Amniotic epithelial cell (primary cell): ENCODE measurements at regions not wholly inside any gene's neighbourhood (a gene's known extent, or its start where the extent isn't known, plus 50 kb on each side); places are given as distances from the start of the nearest gene placed in this dataset.
A peak's percentile ranks its signal among the peaks of the same experiment; 100 is the strongest.
"Not testable (repeated sequence)": the region's sequence is repeated elsewhere in the genome, so short reads cannot be mapped to it uniquely, and the experiment has no call there.

Experiments used
- DNase-seq: peaks from one replicate; pipeline ENCODE4 v3.0.0-alpha.2; 2010; ENCODE audit warnings: low read depth

- no peak for DNase-seq
Observed at GRCh38 chr6:27736686-27737085, 175.5 kb downstream of the OR2B2 start.

DNA sequence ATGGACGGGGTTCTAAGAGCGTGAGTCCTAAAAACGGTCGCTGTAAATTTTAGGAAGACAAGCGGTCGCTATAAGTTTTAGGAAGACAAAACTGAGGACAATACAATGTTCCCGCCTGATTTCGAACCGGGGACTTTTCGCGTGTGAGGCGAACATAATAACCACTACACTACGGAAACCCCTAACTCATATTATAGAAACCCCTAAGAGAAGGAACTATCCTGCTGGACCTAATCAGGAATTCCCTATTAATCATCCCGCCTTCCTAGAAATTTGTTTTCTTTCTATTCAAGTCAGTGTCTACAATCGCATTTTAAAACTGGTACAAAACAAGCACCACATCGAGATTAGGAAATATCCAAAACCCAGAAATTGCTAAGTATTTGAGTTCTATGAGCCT lies 183.8 kb downstream of the OR2B2 start:
- DNase-seq = no peak

- no peak for DNase-seq
Observed at GRCh38 chr6:27726619-27727023, 185.6 kb downstream of the OR2B2 start.

GRCh38 chr6:27720607-27721580 lies 191.3 kb downstream of the OR2B2 start:
- peak; percentile 43 for DNase-seq

DNA sequence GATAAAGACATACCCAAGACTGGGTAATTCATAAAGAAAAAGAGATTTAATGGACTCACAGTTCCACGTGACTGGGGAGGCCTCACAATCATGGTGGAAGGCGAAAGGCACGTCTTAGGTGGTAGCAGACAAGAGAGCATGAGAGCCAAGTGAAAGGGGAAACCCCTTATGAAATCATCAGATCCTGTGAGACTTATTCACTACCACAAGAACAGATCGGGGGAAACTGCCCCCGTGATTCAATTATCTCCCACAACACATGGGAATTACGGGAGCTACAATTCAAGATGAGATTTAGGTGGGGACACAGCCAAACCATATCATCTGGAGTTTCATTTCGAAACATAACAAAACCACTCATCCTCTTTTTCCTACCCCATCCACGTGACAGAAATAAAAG lies 193.2 kb downstream of the OR2B2 start:
- DNase-seq = peak; percentile 12

- no peak for DNase-seq
Observed at GRCh38 chr6:27706431-27706830, 205.8 kb downstream of the OR2B2 start.

DNA sequence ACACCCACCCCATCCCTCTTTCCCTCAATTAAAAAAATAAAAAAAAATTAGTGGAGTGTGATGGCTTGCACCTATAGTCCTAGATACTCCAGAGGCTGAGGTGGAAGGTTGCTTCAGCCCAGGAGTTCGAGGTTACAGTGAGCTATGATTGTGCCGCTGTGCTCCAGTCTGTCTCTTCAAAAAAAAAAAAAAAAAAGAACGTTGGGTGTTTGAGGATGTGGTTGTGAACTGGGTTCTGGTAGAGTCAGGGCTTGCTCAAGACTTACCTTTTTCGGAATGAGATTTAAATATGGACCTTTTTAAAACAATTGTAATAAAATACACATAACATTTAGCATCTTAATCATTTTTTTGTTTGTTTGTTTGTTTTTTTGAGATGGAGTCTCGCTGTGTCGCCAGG lies 211.9 kb downstream of the OR2B2 start:
- DNase-seq = no peak

DNA sequence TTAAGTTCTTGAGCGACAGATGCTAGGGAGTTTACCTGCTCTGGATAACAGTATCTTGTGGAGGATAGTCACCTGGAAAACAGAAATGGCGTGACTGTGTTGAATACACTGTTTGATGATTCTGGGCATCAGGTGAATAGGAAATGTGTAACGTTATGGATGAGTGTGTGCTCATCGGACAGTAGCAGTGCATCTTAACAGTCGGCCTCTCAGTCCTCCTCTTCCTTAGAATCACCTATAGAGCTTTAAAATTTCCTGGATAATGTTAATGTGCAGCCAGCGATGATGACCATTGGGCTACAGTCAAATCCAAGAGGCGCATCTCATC lies 217.7 kb downstream of the OR2B2 start:
- no peak for DNase-seq

- DNase-seq = no peak
Observed at GRCh38 chr6:27693766-27694546, 218.2 kb downstream of the OR2B2 start.

GRCh38 chr6:27692133-27692532 lies 219.2 kb upstream of the ZNF184 start:
- not testable (repeated sequence) for DNase-seq

DNA sequence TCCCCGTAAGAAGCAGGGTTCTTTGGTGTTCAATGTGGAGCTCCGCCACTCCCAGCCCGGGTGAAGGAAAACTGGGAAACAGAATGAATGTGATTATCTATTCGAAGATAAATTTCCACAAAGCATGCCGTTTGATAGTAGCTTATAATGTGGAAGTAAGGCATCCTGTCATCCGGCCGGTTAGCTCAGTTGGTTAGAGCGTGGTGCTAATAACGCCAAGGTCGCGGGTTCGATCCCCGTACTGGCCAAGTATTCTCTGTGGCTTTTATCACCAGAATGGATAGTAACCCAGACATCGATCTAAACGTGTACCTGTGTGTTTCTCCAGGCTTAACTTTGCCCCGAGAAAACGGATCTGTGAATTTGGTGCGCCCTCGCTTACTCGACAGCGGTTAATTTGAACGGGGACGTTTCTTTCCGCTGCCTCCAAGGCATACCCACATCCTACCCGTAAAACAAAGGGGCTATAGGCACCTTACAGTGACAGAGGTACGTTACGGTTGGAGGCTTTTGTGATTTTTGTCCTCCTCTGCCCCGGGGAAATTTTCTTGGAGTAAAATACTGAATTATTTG lies 215.2 kb upstream of the ZNF184 start:
- peak; percentile 86 for DNase-seq

DNA sequence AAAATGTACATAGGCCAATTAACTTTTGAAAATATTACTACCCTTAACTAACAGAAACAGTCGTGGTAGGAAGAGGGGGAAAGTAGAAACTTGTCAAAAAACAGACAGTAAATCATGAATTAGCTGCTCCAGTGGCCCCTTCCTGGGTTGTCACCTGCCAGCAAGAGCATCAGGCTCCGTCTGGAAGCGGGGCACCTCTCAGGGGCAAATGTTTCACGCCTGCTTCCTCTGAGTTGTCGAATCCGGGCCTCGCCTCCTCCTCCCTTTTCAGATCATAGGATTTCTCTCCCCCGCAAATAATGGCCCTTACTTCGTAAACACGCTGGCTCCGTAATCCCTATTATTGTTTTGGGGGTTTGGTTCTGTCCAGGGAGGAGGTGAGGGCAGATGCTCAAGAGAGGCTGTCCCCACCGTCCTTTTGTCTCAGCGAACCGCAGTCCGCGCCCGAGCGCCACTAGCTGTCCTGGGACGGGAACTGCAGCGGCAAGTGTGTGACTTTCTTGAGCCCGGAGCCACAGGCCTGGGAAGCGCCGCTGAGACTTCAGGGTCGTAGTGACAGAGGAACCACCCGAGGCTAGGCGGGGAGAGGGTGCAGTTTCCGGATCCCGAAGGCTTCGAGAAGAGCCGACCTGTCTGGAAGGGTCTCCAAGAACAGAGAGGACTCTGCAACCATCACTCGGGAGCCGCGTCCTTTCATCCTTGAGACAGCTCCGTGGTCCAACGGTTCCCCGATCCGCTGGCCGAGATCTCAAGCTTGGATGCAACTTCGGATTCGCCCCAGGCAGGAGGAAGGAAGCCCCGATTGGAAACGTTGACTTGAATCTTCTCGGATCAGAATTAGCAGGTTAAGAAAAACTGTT lies 214.5 kb upstream of the ZNF184 start:
- peak; percentile 52 for DNase-seq

DNA sequence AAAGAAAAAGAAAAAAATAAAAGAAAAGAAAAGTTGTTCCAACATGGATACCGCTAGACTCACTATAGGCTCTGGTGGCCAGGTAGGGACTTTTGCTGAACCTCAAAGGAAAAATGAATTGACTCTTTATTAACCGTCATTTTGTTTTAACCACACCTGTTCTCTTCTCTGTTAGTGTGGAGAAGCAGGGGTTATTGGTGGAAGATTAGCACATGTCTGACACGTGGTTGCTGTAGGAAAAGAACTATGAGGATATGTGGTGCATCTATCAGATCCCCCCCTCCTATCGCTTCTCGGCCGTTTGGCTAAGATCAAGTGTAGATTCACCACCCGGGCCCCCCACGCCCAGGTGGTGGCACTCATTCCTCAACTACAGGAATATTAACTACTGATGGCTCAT lies 212.4 kb upstream of the ZNF184 start:
- DNase-seq = no peak

DNA sequence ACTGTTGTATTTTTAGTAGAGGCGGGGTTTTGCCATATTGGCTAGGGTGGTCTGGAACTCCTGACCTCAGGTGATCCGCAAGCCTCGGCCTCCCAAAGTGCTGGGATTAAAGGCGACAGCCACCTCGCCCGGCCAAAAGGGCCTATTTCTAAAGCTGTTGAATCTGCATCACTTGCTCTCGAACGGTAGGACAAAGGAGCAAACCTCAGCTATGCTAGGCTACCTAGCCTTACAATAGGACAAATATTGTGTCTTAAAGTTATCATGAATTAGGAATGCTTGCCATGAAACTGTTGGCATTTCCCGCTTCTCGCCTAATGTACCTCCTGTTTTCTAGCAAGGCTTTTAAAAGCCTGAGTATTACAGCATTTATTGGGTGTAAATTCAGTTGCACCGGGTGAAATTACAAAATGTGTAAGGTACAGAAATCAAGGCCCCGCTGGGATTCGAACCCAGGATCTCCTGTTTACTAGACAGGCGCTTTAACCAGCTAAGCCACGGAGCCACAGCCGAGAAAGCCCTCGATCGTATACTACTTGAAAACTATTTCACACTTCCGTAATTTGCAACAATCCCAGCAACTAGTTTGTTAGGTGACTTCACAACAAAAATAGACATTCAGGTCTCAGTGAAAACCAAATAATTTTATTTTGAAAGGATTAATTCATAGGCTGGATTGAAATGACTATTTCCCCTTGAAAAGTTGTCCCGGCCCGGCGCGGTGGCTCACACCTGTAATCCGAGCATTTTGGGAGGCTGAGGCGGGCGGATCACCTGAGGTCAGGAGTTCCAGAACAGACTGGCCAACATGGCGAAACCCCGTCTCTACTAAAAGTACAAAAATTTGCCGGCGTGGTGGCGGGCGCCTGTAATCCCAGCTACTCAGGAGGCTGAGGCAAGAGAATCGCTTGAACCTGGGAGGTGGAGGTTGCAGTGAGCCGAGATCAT lies 211.6 kb upstream of the ZNF184 start:
- peak; percentile 77 for DNase-seq

DNA sequence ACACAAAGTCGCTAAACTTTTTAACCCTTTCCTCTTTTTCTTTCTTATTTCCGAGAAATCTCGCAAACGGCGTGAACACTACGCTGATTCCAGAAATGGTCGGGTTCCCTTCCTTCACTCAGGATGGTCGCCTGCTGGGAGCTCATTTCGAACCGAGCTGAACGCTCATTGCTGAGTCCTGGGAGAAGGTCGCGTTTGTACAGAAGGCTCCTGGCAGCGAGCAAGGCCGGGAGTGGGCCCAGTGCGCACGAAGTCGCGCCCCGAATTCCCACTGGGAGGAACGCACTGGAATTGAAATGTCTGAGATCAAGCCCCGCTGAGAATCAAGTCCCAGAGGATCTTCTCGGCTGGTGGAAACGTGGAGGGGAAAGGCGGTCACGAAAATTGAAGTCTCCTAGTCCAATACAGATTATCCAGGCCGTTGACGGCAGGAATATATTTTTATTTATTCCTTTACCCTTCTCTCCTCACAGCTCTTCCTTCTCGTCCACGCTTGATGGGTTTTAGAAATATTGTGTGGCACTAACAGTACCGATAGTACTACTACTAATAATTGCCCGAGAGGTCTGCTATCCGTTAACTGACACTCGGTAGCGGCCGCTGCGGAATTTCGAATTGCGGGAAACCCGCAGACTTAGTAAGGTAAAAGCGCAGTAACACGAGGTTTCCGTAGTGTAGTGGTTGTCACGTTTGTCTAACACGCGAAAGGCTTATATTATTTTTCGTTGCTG lies 207.2 kb upstream of the ZNF184 start:
- no peak for DNase-seq

- no peak for DNase-seq
Observed at GRCh38 chr6:27679308-27679963, 206.5 kb upstream of the ZNF184 start.

GRCh38 chr6:27678469-27678868 lies 205.6 kb upstream of the ZNF184 start:
- no peak for DNase-seq

DNA sequence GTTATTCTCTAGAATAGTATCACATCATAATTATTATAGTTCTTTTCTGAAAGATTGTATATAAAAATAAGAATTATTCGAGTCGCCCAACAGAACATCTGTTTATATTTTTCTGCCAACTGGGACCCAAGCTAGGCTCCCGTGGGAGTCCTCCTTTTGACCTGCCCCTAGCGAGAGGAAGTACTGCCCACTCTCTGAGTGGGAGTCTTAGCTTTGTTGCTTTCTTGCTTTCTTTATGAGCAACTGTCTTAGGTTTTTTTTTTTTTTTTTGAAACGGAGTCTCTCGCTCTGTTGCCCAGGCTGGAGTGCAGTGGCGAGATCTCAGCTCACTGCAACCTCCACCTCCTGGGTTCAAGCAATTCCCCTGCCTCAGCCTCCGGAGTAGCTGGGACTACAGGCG lies 202.0 kb upstream of the ZNF184 start:
- no peak for DNase-seq

DNA sequence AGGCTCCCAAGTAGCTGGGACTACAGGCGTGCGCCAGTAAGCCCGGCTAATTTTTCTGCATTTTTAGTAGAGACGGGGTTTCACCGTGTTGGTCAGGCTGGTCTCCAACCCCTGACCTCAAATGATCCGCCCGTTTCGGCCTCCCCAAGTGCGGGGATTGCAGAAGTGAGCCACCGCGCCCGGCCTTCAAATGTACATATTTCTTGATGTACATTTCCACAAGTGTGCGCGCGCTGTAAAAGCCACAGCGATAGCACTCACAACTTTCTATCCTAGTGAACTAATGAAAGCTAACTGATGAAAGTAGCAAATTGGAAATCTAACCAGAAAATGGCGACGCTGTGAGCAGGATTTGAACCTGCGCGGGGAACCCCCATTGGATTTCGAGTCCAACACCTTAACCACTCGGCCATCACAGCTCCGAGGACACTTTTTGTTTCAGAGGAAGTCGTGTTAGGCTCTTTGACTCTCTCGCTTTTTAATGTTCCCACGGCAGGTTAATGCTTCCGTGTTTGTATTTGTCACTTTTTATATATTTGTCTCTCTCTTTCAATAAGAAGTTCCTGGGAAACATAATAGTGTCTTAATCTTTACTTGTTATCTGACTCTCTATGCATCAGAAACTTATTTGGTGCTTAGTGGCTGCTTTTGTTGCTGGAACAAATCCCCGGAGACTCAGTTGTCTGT lies 199.4 kb upstream of the ZNF184 start:
- DNase-seq = peak; percentile 52
